HCT116 (cell line): ENCODE measurements at regions not wholly inside any gene's neighbourhood (a gene's known extent, or its start where the extent isn't known, plus 50 kb on each side); places are given as distances from the start of the nearest gene placed in this dataset.

Source experiments
- JUND ChIP-seq: IDR thresholded peaks from 2 replicates; pipeline ENCODE4 v1.6.1; 2012
- POLR2A ChIP-seq: IDR thresholded peaks from 2 replicates; pipeline ENCODE4 v1.7.0; 2011; ENCODE audit warnings: borderline replicate concordance; ENCODE audit not compliant: insufficient read depth, insufficient read length; ENCODE audit errors: extremely low read depth
- POLR2AphosphoS5 ChIP-seq: IDR thresholded peaks from 2 replicates; pipeline ENCODE4 v1.6.1; 2011; ENCODE audit warnings: mild to moderate bottlenecking, low read depth, low read length, moderate library complexity
- RAD21 ChIP-seq: IDR thresholded peaks from 2 replicates; pipeline ENCODE4 v1.6.1; 2012; ENCODE audit warnings: low read depth, mild to moderate bottlenecking
- REST ChIP-seq: IDR thresholded peaks from 2 replicates; pipeline ENCODE4 v1.6.1; 2012; ENCODE audit warnings: low read depth
- SP1 ChIP-seq: IDR thresholded peaks from 2 replicates; pipeline ENCODE4 v1.6.1; 2012; ENCODE audit warnings: low read depth
- SRF ChIP-seq: IDR thresholded peaks from 2 replicates; pipeline ENCODE4 v1.6.1; 2012; ENCODE audit warnings: low read depth
- TCF7L2 ChIP-seq: IDR thresholded peaks from 2 replicates; pipeline ENCODE4 v1.7.0; 2011; ENCODE audit warnings: borderline replicate concordance, inconsistent platforms; ENCODE audit not compliant: insufficient read depth, insufficient read length; ENCODE audit errors: extremely low read depth
- YY1 ChIP-seq: IDR thresholded peaks from 2 replicates; pipeline ENCODE4 v1.6.1; 2011; ENCODE audit warnings: low read length, low read depth, moderate library complexity, mild to moderate bottlenecking; ENCODE audit not compliant: insufficient replicate concordance; ENCODE audit errors: extremely low read depth
- TF ChIP-seq, protein P1 (sequence below), 3 experiments: fragments of 200-600 bp in 1 of 3; sonication (generic) in 1 of 3; IDR thresholded peaks in 2 of 3; conservative IDR thresholded peaks in 1 of 3; 2 replicates each; pipeline ENCODE4 v1.5.1; 2012 to 2017; ENCODE audit warnings: low read depth in 2 of 3, low read length in 2 of 3, antibody characterized with exemption in 1 of 3, borderline replicate concordance in 1 of 3, control low read depth in 1 of 3, mild to moderate bottlenecking in 1 of 3, mixed read lengths in 1 of 3, mixed run types in 1 of 3, moderate library complexity in 1 of 3; ENCODE audit not compliant: insufficient read depth in 1 of 3
- TF ChIP-seq, protein P2 (sequence below): IDR thresholded peaks from 2 replicates; pipeline ENCODE4 v1.6.1; 2012

GRCh38 chr22:26998716-26999115 lies 341.3 kb downstream of the MIAT start:
- TF ChIP-seq, protein P1, sequence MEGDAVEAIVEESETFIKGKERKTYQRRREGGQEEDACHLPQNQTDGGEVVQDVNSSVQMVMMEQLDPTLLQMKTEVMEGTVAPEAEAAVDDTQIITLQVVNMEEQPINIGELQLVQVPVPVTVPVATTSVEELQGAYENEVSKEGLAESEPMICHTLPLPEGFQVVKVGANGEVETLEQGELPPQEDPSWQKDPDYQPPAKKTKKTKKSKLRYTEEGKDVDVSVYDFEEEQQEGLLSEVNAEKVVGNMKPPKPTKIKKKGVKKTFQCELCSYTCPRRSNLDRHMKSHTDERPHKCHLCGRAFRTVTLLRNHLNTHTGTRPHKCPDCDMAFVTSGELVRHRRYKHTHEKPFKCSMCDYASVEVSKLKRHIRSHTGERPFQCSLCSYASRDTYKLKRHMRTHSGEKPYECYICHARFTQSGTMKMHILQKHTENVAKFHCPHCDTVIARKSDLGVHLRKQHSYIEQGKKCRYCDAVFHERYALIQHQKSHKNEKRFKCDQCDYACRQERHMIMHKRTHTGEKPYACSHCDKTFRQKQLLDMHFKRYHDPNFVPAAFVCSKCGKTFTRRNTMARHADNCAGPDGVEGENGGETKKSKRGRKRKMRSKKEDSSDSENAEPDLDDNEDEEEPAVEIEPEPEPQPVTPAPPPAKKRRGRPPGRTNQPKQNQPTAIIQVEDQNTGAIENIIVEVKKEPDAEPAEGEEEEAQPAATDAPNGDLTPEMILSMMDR (IDR thresholded peaks at IDR 0.05 in 2 of 3, conservative IDR thresholded peaks at IDR 0.05 in 1 of 3; ENCODE audit: borderline replicate concordance in 1 of 3, insufficient read depth in 1 of 3, low read depth in 2 of 3, low read length in 2 of 3) = no peak
- TF ChIP-seq SRF (no peak), POLR2AphosphoS5 (no peak), JUND (no peak), SP1 (no peak), REST (no peak), RAD21 (no peak), TCF7L2 (no peak), POLR2A (no peak), YY1 (no peak)
- TF ChIP-seq, protein P2, sequence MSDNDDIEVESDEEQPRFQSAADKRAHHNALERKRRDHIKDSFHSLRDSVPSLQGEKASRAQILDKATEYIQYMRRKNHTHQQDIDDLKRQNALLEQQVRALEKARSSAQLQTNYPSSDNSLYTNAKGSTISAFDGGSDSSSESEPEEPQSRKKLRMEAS = no peak
